ENCODE measurements at regions not wholly inside any gene's neighbourhood (a gene's known extent, or its start where the extent isn't known, plus 50 kb on each side); places are given as distances from the start of the nearest gene placed in this dataset.

DNA sequence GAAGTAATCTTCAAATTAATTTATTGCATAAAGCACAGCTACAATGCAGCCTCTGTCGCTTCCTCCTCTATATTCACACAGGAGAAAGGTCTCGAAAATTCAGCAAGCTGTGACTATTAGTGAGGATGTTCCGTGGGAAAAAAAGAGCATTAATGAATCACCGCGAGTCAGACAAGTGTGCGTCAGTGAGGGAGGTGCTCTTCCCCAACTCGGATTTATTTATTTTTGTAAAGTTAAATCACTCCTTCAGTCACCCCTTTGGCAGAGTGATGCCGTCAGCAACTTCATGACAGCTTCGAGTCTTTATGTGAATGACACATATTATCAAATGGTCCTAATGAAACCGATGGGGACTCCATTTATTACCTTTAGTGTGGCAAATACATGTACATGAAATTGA lies 648.9 kb upstream of the SALL3 start:
- Histone ChIP-seq H3K9me3 (ENCODE audit: low read length) (no peaks in the 10 kb centered on the region), H4K20me1 (ENCODE audit: insufficient read depth, low read length) (no peaks in the 10 kb centered on the region), H3K4me1 (ENCODE audit: insufficient read depth, low read length, poor library complexity, severe bottlenecking) (no peaks in the 10 kb centered on the region), H3K4me2 (ENCODE audit: low read length) (no peak overlapping the region), H3K36me3 (ENCODE audit: insufficient read depth, low read length) (no peaks in the 10 kb centered on the region), H2AFZ (ENCODE audit: low read length) (no peak overlapping the region), H3K79me2 (ENCODE audit: insufficient read depth, low read depth, low read length) (no peaks in the 10 kb centered on the region), H3K4me3 (ENCODE audit: low read depth, low read length, poor library complexity, severe bottlenecking) (no peak overlapping the region), H3K9me2 (ENCODE audit: insufficient read depth, low read length) (no peaks in the 10 kb centered on the region), H3K27ac (ENCODE audit: low read depth, low read length, poor library complexity, severe bottlenecking) (no peak overlapping the region)
- TF ChIP-seq, protein P1, sequence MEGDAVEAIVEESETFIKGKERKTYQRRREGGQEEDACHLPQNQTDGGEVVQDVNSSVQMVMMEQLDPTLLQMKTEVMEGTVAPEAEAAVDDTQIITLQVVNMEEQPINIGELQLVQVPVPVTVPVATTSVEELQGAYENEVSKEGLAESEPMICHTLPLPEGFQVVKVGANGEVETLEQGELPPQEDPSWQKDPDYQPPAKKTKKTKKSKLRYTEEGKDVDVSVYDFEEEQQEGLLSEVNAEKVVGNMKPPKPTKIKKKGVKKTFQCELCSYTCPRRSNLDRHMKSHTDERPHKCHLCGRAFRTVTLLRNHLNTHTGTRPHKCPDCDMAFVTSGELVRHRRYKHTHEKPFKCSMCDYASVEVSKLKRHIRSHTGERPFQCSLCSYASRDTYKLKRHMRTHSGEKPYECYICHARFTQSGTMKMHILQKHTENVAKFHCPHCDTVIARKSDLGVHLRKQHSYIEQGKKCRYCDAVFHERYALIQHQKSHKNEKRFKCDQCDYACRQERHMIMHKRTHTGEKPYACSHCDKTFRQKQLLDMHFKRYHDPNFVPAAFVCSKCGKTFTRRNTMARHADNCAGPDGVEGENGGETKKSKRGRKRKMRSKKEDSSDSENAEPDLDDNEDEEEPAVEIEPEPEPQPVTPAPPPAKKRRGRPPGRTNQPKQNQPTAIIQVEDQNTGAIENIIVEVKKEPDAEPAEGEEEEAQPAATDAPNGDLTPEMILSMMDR (conservative IDR thresholded peaks at IDR 0.05; ENCODE audit: low read length): no peak
- TF ChIP-seq EZH2phosphoT487 (IDR thresholded peaks at IDR 0.05; ENCODE audit: borderline replicate concordance, low read depth, low read length): no peak
- ChIA-PET CTCF (ENCODE audit: unreplicated experiment) (no interaction called here), POLR2A (no interaction called here)
- intact Hi-C loops (cut with micrococcal nuclease; ENCODE audit: unreplicated experiment): no loop called here
- DNase-seq (ENCODE audit: low spot score): no peak
- no TSS peak for BruUV-seq (replicated peaks)

DNA sequence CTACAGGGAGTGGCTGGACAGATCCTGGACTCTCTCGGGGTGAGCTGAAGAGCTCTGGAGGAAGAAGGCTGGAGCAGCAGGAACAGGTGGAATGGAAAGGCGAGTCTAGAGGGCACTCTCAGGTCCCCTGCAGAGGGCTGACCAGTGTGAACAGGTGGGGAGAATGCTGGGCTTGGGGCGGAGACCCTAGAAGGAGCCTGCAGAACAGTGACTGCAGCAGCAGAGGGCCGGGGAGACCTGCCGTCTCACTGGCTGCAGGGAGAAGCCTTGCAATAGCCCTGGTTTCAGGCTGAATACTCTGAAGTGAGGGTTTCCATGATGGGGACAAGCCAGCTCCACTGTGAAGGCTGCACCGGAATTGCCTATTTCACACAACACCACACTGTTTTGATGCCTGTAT lies 626.7 kb upstream of the SALL3 start:
- Histone ChIP-seq H3K27ac (ENCODE audit: low read depth, low read length, poor library complexity, severe bottlenecking) (no peak overlapping the region), H3K4me1 (ENCODE audit: insufficient read depth, low read length, poor library complexity, severe bottlenecking) (no peaks in the 10 kb centered on the region), H3K9me2 (ENCODE audit: insufficient read depth, low read length) (no peaks in the 10 kb centered on the region), H2AFZ (ENCODE audit: low read length) (no peak overlapping the region), H4K20me1 (ENCODE audit: insufficient read depth, low read length) (no peaks in the 10 kb centered on the region), H3K9me3 (ENCODE audit: low read length) (no peaks in the 10 kb centered on the region), H3K4me3 (ENCODE audit: low read depth, low read length, poor library complexity, severe bottlenecking) (no peak overlapping the region), H3K36me3 (ENCODE audit: insufficient read depth, low read length) (no peaks in the 10 kb centered on the region), H3K4me2 (ENCODE audit: low read length) (no peak overlapping the region), H3K79me2 (ENCODE audit: insufficient read depth, low read depth, low read length) (no peaks in the 10 kb centered on the region)
- CTCF ChIA-PET (ENCODE audit: unreplicated experiment): no interaction called here
- no peak for DNase-seq (ENCODE audit: low spot score)
- TF ChIP-seq, protein P1 (conservative IDR thresholded peaks at IDR 0.05; ENCODE audit: low read length): no peak
- no peak for TF ChIP-seq EZH2phosphoT487 (IDR thresholded peaks at IDR 0.05; ENCODE audit: borderline replicate concordance, low read depth, low read length)
- POLR2A ChIA-PET: no interaction called here
- BruUV-seq (replicated peaks): no TSS peak
- intact Hi-C loops (cut with micrococcal nuclease; ENCODE audit: unreplicated experiment): no loop called here

DNA sequence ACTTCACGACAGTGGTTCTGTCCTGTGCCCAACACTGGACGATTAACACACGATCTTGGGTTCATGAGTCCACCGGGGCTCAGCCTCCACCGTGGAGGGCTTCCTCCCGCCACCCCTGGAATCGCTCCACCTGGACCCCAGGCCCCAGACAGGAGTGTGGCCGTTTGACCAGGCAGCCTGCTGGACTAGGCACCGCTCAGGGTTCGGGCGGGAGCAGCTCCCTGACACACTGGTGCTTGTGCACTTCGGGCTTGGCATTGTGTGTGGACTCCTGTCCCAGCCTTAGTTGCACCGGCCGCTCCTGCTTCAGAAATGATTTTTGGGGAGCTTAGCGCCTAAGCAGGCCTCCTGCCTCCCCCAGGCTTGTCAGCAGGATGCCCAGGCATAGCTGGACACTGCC lies 617.4 kb upstream of the SALL3 start:
- POLR2A ChIA-PET: no interaction called here
- intact Hi-C loops (cut with micrococcal nuclease; ENCODE audit: unreplicated experiment): no loop called here

More for the DNA sequence above, 617.4 kb upstream of the SALL3 start:
- CTCF ChIA-PET (ENCODE audit: unreplicated experiment): no interaction called here
- Histone ChIP-seq H3K4me3 (ENCODE audit: low read depth, low read length, poor library complexity, severe bottlenecking) (no peak overlapping the region), H4K20me1 (ENCODE audit: insufficient read depth, low read length) (no peaks in the 10 kb centered on the region), H3K4me2 (ENCODE audit: low read length) (no peak overlapping the region), H3K9me2 (ENCODE audit: insufficient read depth, low read length) (no peaks in the 10 kb centered on the region), H3K9me3 (ENCODE audit: low read length) (no peaks in the 10 kb centered on the region), H3K36me3 (ENCODE audit: insufficient read depth, low read length) (no peaks in the 10 kb centered on the region), H3K79me2 (ENCODE audit: insufficient read depth, low read depth, low read length) (no peaks in the 10 kb centered on the region), H3K4me1 (ENCODE audit: insufficient read depth, low read length, poor library complexity, severe bottlenecking) (no peaks in the 10 kb centered on the region), H3K27ac (ENCODE audit: low read depth, low read length, poor library complexity, severe bottlenecking) (no peak overlapping the region), H2AFZ (ENCODE audit: low read length) (no peak overlapping the region)
- no peak for TF ChIP-seq EZH2phosphoT487 (IDR thresholded peaks at IDR 0.05; ENCODE audit: borderline replicate concordance, low read depth, low read length)
- TF ChIP-seq, protein P1 (conservative IDR thresholded peaks at IDR 0.05; ENCODE audit: low read length): no peak
- no peak for DNase-seq (ENCODE audit: low spot score)
- BruUV-seq (replicated peaks): no TSS peak
